IMR-90 (cell line): ENCODE measurements at regions not wholly inside any gene's neighbourhood (a gene's known extent, or its start where the extent isn't known, plus 50 kb on each side); places are given as distances from the start of the nearest gene placed in this dataset.

Source experiments
- BHLHE40 ChIP-seq: fragments of 150-350 bp; IDR thresholded peaks from 2 replicates; pipeline ENCODE4 v1.6.1; 2016; ENCODE audit warnings: mild to moderate bottlenecking, low read depth, low read length
- CEBPB ChIP-seq: IDR thresholded peaks from 2 replicates; pipeline ENCODE4 v1.6.1; 2012; ENCODE audit warnings: low read depth, low read length, improper control_type of control experiment
- MAZ ChIP-seq: IDR thresholded peaks from 2 replicates; pipeline ENCODE4 v1.6.1; 2012; ENCODE audit warnings: low read depth, mild to moderate bottlenecking, low read length, improper control_type of control experiment, moderate library complexity, borderline replicate concordance
- POLR2A ChIP-seq: IDR thresholded peaks from 2 replicates; pipeline ENCODE4 v1.6.1; 2012; ENCODE audit warnings: mild to moderate bottlenecking, low read depth, low read length
- RAD21 ChIP-seq: IDR thresholded peaks from 2 replicates; pipeline ENCODE4 v1.6.1; 2012; ENCODE audit warnings: low read length, improper control_type of control experiment
- RCOR1 ChIP-seq: IDR thresholded peaks from 2 replicates; pipeline ENCODE4 v1.6.1; 2012; ENCODE audit warnings: mild to moderate bottlenecking, low read length, improper control_type of control experiment; ENCODE audit not compliant: insufficient replicate concordance
- RFX5 ChIP-seq: IDR thresholded peaks from 2 replicates; pipeline ENCODE4 v1.8.0; 2012; ENCODE audit warnings: low read depth, mild to moderate bottlenecking, low read length, moderate library complexity
- SMC3 ChIP-seq: fragments of 150-350 bp; IDR thresholded peaks from 2 replicates; pipeline ENCODE4 v1.6.1; 2016; ENCODE audit warnings: low read depth, mild to moderate bottlenecking, antibody characterized with exemption, low read length, moderate library complexity
- TF ChIP-seq, protein P1 (sequence below): fragments of 150-350 bp; IDR thresholded peaks from 2 replicates; pipeline ENCODE4 v1.6.1; 2017; ENCODE audit warnings: mild to moderate bottlenecking, antibody characterized with exemption, low read length, low read depth
- TF ChIP-seq, protein P2 (sequence below): conservative IDR thresholded peaks from 2 replicates; pipeline ENCODE4 v1.5.1; 2012; ENCODE audit warnings: mild to moderate bottlenecking, low read depth, low read length, improper control_type of control experiment

DNA sequence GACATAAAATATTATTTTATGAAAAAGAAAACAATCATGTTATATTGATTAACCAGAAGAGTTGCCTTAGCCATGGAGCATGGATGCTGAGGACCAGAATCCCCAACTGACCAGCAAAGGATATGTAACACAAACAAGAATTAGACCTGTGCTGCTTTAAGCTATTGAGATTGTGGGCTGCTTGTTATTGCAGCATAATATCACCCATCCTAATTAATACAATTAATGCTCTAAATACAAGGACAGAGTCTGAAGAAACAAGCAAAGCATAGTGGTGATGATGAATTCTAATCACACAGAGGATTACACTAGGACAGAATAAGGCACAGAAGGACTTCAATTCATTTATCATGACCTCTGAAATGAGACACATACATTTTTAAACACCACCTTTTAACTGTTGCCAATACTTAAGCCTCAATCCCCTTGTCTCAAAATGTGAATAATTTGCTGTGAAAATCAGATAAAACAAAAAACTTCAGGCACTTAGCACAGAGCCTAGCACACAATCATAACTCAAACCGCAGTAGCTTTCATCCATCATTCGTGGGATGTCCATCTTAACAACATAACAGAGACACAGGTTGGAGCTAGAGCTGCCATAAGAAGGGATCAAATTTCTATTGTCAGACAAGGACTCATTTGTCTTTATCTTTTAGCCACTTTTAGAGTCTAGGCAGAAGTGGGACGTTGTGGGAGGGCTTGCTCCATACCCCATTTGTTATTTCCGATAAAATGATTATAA is 449.6 kb upstream of the DCN start:
- TF ChIP-seq, protein P1, sequence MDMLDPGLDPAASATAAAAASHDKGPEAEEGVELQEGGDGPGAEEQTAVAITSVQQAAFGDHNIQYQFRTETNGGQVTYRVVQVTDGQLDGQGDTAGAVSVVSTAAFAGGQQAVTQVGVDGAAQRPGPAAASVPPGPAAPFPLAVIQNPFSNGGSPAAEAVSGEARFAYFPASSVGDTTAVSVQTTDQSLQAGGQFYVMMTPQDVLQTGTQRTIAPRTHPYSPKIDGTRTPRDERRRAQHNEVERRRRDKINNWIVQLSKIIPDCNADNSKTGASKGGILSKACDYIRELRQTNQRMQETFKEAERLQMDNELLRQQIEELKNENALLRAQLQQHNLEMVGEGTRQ = no peak
- TF ChIP-seq, protein P2, sequence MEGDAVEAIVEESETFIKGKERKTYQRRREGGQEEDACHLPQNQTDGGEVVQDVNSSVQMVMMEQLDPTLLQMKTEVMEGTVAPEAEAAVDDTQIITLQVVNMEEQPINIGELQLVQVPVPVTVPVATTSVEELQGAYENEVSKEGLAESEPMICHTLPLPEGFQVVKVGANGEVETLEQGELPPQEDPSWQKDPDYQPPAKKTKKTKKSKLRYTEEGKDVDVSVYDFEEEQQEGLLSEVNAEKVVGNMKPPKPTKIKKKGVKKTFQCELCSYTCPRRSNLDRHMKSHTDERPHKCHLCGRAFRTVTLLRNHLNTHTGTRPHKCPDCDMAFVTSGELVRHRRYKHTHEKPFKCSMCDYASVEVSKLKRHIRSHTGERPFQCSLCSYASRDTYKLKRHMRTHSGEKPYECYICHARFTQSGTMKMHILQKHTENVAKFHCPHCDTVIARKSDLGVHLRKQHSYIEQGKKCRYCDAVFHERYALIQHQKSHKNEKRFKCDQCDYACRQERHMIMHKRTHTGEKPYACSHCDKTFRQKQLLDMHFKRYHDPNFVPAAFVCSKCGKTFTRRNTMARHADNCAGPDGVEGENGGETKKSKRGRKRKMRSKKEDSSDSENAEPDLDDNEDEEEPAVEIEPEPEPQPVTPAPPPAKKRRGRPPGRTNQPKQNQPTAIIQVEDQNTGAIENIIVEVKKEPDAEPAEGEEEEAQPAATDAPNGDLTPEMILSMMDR = no peak
- TF ChIP-seq SMC3 (no peak), POLR2A (no peak), RCOR1 (no peak), CEBPB (no peak), RAD21 (no peak), RFX5 (no peak), MAZ (no peak), BHLHE40 (no peak)
